Thyroid gland (tissue), 4 donors: ENCODE measurements at regions not wholly inside any gene's neighbourhood (a gene's known extent, or its start where the extent isn't known, plus 50 kb on each side); places are given as distances from the start of the nearest gene placed in this dataset.

Experiments used
- DNase-seq, 2 donors: peaks; one replicate each; pipeline ENCODE4 v3.0.0-alpha.2; 2019
- H3K27ac ChIP-seq, 3 donors: fragments of 200-600 bp; sonication (generic); 1 replicate in 2 of 3; 2 replicates in 1 of 3; pipeline ENCODE4 v1.5.1; 2016 to 2019; ENCODE audit warnings: mild to moderate bottlenecking in 1 of 3, moderate library complexity in 1 of 3
- H3K27me3 ChIP-seq: fragments of 200-600 bp; sonication (generic); one replicate; pipeline ENCODE4 v1.5.1; 2019
- H3K36me3 ChIP-seq, 2 donors: fragments of 200-600 bp; sonication (generic); one replicate each; pipeline ENCODE4 v1.5.1; 2016 to 2019
- H3K4me1 ChIP-seq, 2 donors: fragments of 200-600 bp; sonication (generic); one replicate each; pipeline ENCODE4 v1.5.1; 2017 to 2019
- H3K4me3 ChIP-seq, 3 donors: fragments of 200-600 bp; sonication (generic); replicated peaks in 1 of 3; 1 replicate in 2 of 3; 2 replicates in 1 of 3; pipeline ENCODE4 v1.5.1; 2016; ENCODE audit warnings: mild to moderate bottlenecking in 1 of 3
- H3K9me3 ChIP-seq: fragments of 200-600 bp; sonication (generic); one replicate; pipeline ENCODE4 v1.5.1; 2017
- CTCF ChIP-seq, 6 experiments: fragments of 200-600 bp in 3 of 6; fragments of 450-650 bp in 3 of 6; sonication (generic) in 3 of 6; IDR thresholded peaks; one replicate each; pipeline ENCODE4 v1.5.1; 2016 to 2019; ENCODE audit warnings: antibody characterized with exemption in 6 of 6, mild to moderate bottlenecking in 2 of 6, inconsistent platforms in 1 of 6, moderate library complexity in 1 of 6
- POLR2A ChIP-seq, 2 donors: fragments of 450-650 bp; IDR thresholded peaks; one replicate each; pipeline ENCODE4 v1.6.1; 2017; ENCODE audit warnings: antibody characterized with exemption in 2 of 2, mild to moderate bottlenecking in 2 of 2, moderate library complexity in 1 of 2
- WGBS, 2 donors: methylation state at CpG; one replicate each; pipeline ENCODE4 v1.1.5; 2017; 5-methylcytosine and 5-hydroxymethylcytosine counted together
- intact Hi-C: fragments of 100-400 bp; cut with DNase I; formaldehyde crosslinking; loops from one replicate; pipeline ENCODE4 v1.15.1; 2023

- H3K9me3 ChIP-seq = no peaks in the 10 kb centered on the region
- TF ChIP-seq POLR2A (IDR thresholded peaks at IDR 0.05) = no peak
- TF ChIP-seq CTCF (IDR thresholded peaks at IDR 0.05) = no peak
These were observed 732.0 kb downstream of the TAF11L14 start for GRCh38 chr5:18366234-18366633.

DNA sequence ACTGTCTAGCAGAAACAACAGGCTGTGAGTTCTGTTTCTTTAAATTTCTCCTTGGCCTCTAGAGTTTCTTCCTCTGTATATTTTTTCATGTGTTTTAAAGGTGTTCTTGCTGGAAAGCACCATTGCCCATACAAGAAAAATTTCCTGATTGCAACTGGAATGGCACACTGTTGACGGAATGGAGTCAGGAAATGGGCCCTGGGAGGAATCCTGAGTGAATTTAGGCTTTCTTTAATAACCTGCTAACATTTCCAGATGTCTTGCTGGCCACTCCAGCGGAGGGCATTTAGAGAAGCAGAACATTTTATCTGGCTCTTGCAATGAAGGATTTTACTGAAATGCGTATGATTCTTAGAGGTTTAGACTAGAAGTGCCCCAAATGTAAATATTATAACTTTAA is 736.3 kb downstream of the TAF11L14 start:
- Histone ChIP-seq H3K27me3 (no peaks in the 10 kb centered on the region), H3K4me1 (no peaks in the 10 kb centered on the region), H3K4me3 (no peak overlapping the region), H3K9me3 (no peaks in the 10 kb centered on the region), H3K36me3 (no peaks in the 10 kb centered on the region), H3K27ac (no peak overlapping the region)
- no peak for DNase-seq
- WGBS, 2 donors = 57 to 58% methylated on average over 3 of the region's 3 CpGs
- no peak for TF ChIP-seq CTCF (IDR thresholded peaks at IDR 0.05)
- TF ChIP-seq POLR2A (IDR thresholded peaks at IDR 0.05) = no peak
- intact Hi-C loops = no loop called here

More at GRCh38 chr5:18366234-18366633, 732.0 kb downstream of the TAF11L14 start:
- Histone ChIP-seq H3K27ac (no peak overlapping the region), H3K36me3 (no peaks in the 10 kb centered on the region), H3K27me3 (no peaks in the 10 kb centered on the region), H3K4me1 (no peaks in the 10 kb centered on the region), H3K4me3 (no peak overlapping the region)
- WGBS, 2 donors = 87 to 94% methylated on average over 8 of the region's 8 CpGs
- intact Hi-C loops = no loop called here
- DNase-seq = no peak

DNA sequence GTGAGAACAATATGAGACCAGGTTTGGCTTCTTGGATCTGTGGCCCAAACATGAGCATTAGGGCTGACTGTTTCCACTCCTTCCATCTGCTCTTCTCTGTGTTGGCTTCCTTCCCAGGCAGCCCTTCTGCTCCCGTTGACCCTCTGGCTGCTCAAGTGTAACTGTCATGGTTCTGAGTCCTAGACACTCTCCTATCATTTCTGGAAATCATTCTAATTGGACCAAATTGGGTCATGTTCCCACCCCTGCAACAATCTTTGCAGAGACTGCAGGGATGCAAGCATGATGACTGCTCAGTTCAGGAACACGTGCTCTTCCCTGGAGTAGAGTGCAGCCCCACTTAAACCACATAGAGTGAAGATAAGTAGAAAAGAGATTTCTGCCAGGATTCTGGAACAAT is 741.4 kb downstream of the TAF11L14 start:
- 18 to 27% methylated on average over 2 of the region's 2 CpGs for WGBS, 2 donors
- Histone ChIP-seq H3K27me3 (no peaks in the 10 kb centered on the region), H3K27ac (no peak overlapping the region), H3K9me3 (no peaks in the 10 kb centered on the region), H3K4me1 (peaks cover 0 to 4% of the 10 kb centered on the region in 2 donors), H3K36me3 (no peaks in the 10 kb centered on the region), H3K4me3 (no peak overlapping the region)
- intact Hi-C loops = no loop called here
- TF ChIP-seq CTCF (IDR thresholded peaks at IDR 0.05) = no peak
- TF ChIP-seq POLR2A (IDR thresholded peaks at IDR 0.05) = no peak
- peak; percentile 77 to 84 for DNase-seq

- Histone ChIP-seq H3K36me3 (no peaks in the 10 kb centered on the region), H3K4me3 (no peak overlapping the region), H3K4me1 (peaks cover 0 to 4% of the 10 kb centered on the region in 2 donors), H3K27me3 (no peaks in the 10 kb centered on the region), H3K27ac (no peak overlapping the region), H3K9me3 (no peaks in the 10 kb centered on the region)
- TF ChIP-seq CTCF (IDR thresholded peaks at IDR 0.05) (no peak), POLR2A (IDR thresholded peaks at IDR 0.05) (no peak)
- WGBS, 2 donors = 82 to 93% methylated on average over 2 of the region's 2 CpGs
- DNase-seq = no peak
- intact Hi-C loops = no loop called here
These were observed 743.8 kb downstream of the TAF11L14 start for GRCh38 chr5:18378066-18378465.

DNA sequence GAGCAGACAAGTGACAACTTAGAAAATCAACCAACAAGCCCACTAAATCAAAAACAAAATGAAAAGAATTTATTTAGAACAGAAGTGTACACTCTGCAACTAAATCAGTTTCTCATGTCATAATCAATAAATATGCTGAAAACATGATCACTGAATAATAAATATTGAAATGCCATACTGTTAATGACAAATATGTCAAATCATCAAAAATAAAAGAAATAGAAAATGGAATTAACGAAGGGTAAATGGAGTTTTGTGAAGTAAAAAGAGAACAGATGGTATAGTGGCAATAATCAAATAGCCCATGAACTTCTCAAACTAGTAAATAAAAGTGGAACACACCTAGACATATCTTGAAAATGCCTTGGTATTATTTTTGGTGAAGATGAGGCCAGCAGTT is 744.9 kb downstream of the TAF11L14 start:
- WGBS, 2 donors = 42 to 52% methylated on average over 1 of the region's 1 CpG
- no peak overlapping the region for H3K27ac ChIP-seq
- H3K4me1 ChIP-seq = peaks cover 0 to 4% of the 10 kb centered on the region in 2 donors
- no peaks in the 10 kb centered on the region for H3K27me3 ChIP-seq
- intact Hi-C loops = no loop called here
- no peak for DNase-seq
- no peaks in the 10 kb centered on the region for H3K9me3 ChIP-seq
- no peak overlapping the region for H3K4me3 ChIP-seq
- TF ChIP-seq CTCF (IDR thresholded peaks at IDR 0.05) (no peak), POLR2A (IDR thresholded peaks at IDR 0.05) (no peak)
- H3K36me3 ChIP-seq = no peaks in the 10 kb centered on the region
